HFF-Myc (cell line): ENCODE measurements at regions not wholly inside any gene's neighbourhood (a gene's known extent, or its start where the extent isn't known, plus 50 kb on each side); places are given as distances from the start of the nearest gene placed in this dataset.
"Not testable (repeated sequence)": the region's sequence is repeated elsewhere in the genome, so short reads cannot be mapped to it uniquely, and the experiment has no call there.

Source experiments
- DNase-seq: peaks from one replicate; pipeline ENCODE4 v3.0.0-alpha.2; 2011; ENCODE audit warnings: low read depth; ENCODE audit errors: extremely low read depth
- H3K4me3 ChIP-seq: replicated peaks from 2 replicates; pipeline ENCODE4 v1.5.1; 2011; ENCODE audit warnings: low read depth, mild to moderate bottlenecking, control low read depth, low read length
- CTCF ChIP-seq: IDR thresholded peaks from 2 replicates; pipeline ENCODE4 v1.5.1; 2012; ENCODE audit warnings: mild to moderate bottlenecking, low read depth, low read length, control low read depth; ENCODE audit errors: missing control alignments

GRCh38 chr12:46065412-46066166, 75.2 kb upstream of the SCAF11 start:
- DNase-seq, result no peak
- no peak for TF ChIP-seq CTCF
- H3K4me3 ChIP-seq, result no peak overlapping the region

- no peak for TF ChIP-seq CTCF
- DNase-seq, result no peak
- no peak overlapping the region for H3K4me3 ChIP-seq
Measured at GRCh38 chr12:46064548-46064947, 74.2 kb upstream of the SCAF11 start.

GRCh38 chr12:46058697-46059096, 68.3 kb upstream of the SCAF11 start:
- not testable (repeated sequence) for DNase-seq, H3K4me3 ChIP-seq

- TF ChIP-seq CTCF, result no peak
- no peak overlapping the region for H3K4me3 ChIP-seq
- DNase-seq, result no peak
Measured at GRCh38 chr12:46050805-46051204, 60.4 kb upstream of the SCAF11 start.

DNA sequence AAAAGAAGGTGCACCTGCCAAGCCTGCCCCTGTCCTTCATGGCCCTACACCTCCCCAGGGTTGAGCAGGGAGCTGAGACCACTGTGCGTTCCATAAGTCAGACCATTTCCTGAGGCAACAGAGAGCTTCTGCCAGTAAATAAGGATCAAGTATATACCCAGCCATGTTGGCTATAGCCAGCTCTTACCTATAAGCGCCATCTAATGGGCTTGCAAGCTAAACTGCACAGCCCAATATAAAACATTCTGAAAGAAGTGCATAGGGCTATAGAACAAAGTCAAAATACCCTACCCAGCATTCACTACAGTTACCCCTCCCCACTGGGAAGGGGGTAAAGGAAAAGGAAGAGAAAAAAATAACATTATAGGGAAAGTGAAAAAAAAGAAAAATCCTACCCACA, 59.3 kb upstream of the SCAF11 start:
- DNase-seq, result no peak
- no peak overlapping the region for H3K4me3 ChIP-seq
- no peak for TF ChIP-seq CTCF

GRCh38 chr12:46046436-46046835, 56.1 kb upstream of the SCAF11 start:
- no peak overlapping the region for H3K4me3 ChIP-seq
- no peak for DNase-seq
- TF ChIP-seq CTCF, result no peak

DNA sequence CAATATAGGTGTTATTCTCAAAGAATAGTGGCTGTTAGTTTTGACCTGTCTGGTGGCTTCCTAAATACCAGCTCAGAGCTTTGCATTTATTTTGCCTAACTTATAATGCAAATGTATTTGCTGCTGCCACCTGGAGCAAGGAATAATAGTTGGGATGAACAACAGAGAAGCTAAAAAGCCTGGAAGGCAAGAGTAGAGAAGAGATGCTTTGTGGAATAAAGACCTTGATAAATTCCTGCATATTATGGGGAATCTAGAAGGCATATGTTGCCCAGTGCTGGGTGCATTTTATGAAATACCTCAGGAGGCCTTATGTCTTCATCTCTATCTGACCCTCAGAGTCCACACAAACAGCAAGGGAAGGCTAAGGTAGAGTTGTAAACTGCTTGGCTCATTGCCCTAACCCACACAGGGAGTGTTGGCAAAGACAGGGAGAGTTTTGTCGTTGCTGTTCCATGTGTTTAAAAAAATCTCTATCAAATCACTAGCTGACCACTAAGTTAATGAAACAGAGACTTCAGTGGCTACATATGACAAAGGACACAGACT, 53.7 kb upstream of the SCAF11 start:
- H3K4me3 ChIP-seq, result no peak overlapping the region

More for the DNA sequence above, 53.7 kb upstream of the SCAF11 start:
- DNase-seq, result no peak
- no peak for TF ChIP-seq CTCF
